SK-N-MC (cell line): ENCODE measurements at regions not wholly inside any gene's neighbourhood (a gene's known extent, or its start where the extent isn't known, plus 50 kb on each side); places are given as distances from the start of the nearest gene placed in this dataset.

Source experiments
- DNase-seq: peaks from one replicate; pipeline ENCODE4 v3.0.0-alpha.2; 2011; ENCODE audit warnings: low read depth, low spot score
- H3K27ac ChIP-seq: fragments of 200-600 bp; sonication (generic); 2 replicates; pipeline ENCODE4 v1.5.1; 2016; ENCODE audit warnings: mixed run types
- H3K36me3 ChIP-seq: fragments of 200-600 bp; sonication (generic); 2 replicates; pipeline ENCODE4 v1.6.1; 2017; ENCODE audit warnings: antibody characterized with exemption, low read length, mixed read lengths; ENCODE audit not compliant: insufficient read depth
- H3K4me3 ChIP-seq: fragments of 200-600 bp; sonication (generic); 2 replicates; pipeline ENCODE4 v1.5.1; 2016
- H3K9ac ChIP-seq: fragments of 200-600 bp; sonication (generic); 2 replicates; pipeline ENCODE4 v1.8.0; 2017; ENCODE audit warnings: mixed run types, mixed read lengths; ENCODE audit not compliant: insufficient read length
- H3K9me3 ChIP-seq: fragments of 200-600 bp; sonication (generic); 2 replicates; pipeline ENCODE4 v1.6.1; 2017; ENCODE audit warnings: low read depth, mild to moderate bottlenecking, antibody characterized with exemption, low read length, moderate library complexity, mixed read lengths
- EZH2 ChIP-seq: fragments of 200-600 bp; sonication (generic); IDR thresholded peaks from one replicate; pipeline ENCODE4 v1.6.1; 2017; ENCODE audit warnings: antibody characterized with exemption
- FOXP2 ChIP-seq: optimal IDR thresholded peaks from 2 replicates; pipeline ENCODE3; 2011; ENCODE audit warnings: mild to moderate bottlenecking, moderate library complexity; ENCODE audit not compliant: insufficient read depth; ENCODE audit errors: extremely low read length, control extremely low read depth
- POLR2AphosphoS5 ChIP-seq: IDR thresholded peaks from 2 replicates; pipeline ENCODE4 v1.6.1; 2012; ENCODE audit warnings: mild to moderate bottlenecking, low read depth, low read length, borderline replicate concordance

GRCh38 chr11:104623518-104623917 lies 274.7 kb downstream of the CASP12 start:
- no peaks in the 10 kb centered on the region for H3K36me3 ChIP-seq
- peak overlapping the region; percentile 19; the same call in 1 of the 2 replicates for H3K4me3 ChIP-seq
- 0 out of 2 replicates have a peak overlapping the region, but pooled peaks have one; percentile 38 for H3K27ac ChIP-seq
- no peak overlapping the region for H3K9ac ChIP-seq
- no peak for DNase-seq
- no peaks in the 10 kb centered on the region for H3K9me3 ChIP-seq
- TF ChIP-seq POLR2AphosphoS5 (no peak), FOXP2 (no peak), EZH2 (no peak)

- Histone ChIP-seq H3K9ac (no peak overlapping the region), H3K36me3 (no peaks in the 10 kb centered on the region), H3K27ac (no peak overlapping the region), H3K9me3 (no peaks in the 10 kb centered on the region), H3K4me3 (no peak overlapping the region)
- DNase-seq: no peak
- TF ChIP-seq POLR2AphosphoS5: no peak
- no peak for TF ChIP-seq FOXP2
- TF ChIP-seq EZH2: no peak
Observed at GRCh38 chr11:104620991-104621390, 277.3 kb downstream of the CASP12 start.

GRCh38 chr11:104619751-104620150 lies 278.5 kb downstream of the CASP12 start:
- Histone ChIP-seq H3K4me3 (no peak overlapping the region), H3K9me3 (no peaks in the 10 kb centered on the region), H3K27ac (no peak overlapping the region; the same call in 1 of the 2 replicates), H3K9ac (no peak overlapping the region), H3K36me3 (no peaks in the 10 kb centered on the region)
- TF ChIP-seq EZH2 (no peak), POLR2AphosphoS5 (no peak), FOXP2 (no peak)
- no peak for DNase-seq

GRCh38 chr11:104618954-104619353 lies 279.3 kb downstream of the CASP12 start:
- no peaks in the 10 kb centered on the region for H3K9me3 ChIP-seq
- H3K27ac ChIP-seq: no peak overlapping the region
- no peak overlapping the region for H3K4me3 ChIP-seq
- H3K9ac ChIP-seq: no peak overlapping the region
- H3K36me3 ChIP-seq: no peaks in the 10 kb centered on the region
- TF ChIP-seq FOXP2 (no peak), EZH2 (no peak), POLR2AphosphoS5 (no peak)
- DNase-seq: no peak

GRCh38 chr11:104614961-104615360 lies 283.3 kb downstream of the CASP12 start:
- H3K27ac ChIP-seq: no peak overlapping the region
- DNase-seq: no peak
- TF ChIP-seq EZH2 (no peak), FOXP2 (no peak)

GRCh38 chr11:104614117-104614680 lies 284.1 kb downstream of the CASP12 start:
- Histone ChIP-seq H3K9ac (no peak overlapping the region), H3K9me3 (no peaks in the 10 kb centered on the region), H3K4me3 (no peak overlapping the region), H3K36me3 (no peaks in the 10 kb centered on the region), H3K27ac (no peak overlapping the region)
- DNase-seq: no peak
- TF ChIP-seq EZH2: no peak
- TF ChIP-seq FOXP2: no peak
- no peak for TF ChIP-seq POLR2AphosphoS5

More at GRCh38 chr11:104614961-104615360, 283.3 kb downstream of the CASP12 start:
- Histone ChIP-seq H3K36me3 (no peaks in the 10 kb centered on the region), H3K9ac (no peak overlapping the region), H3K9me3 (no peaks in the 10 kb centered on the region), H3K4me3 (no peak overlapping the region)

GRCh38 chr11:104610635-104611034 lies 287.6 kb downstream of the CASP12 start:
- no peak for DNase-seq
- no peak overlapping the region for H3K4me3 ChIP-seq
- no peak overlapping the region for H3K9ac ChIP-seq
- no peaks in the 10 kb centered on the region for H3K9me3 ChIP-seq
- no peaks in the 10 kb centered on the region for H3K36me3 ChIP-seq
- H3K27ac ChIP-seq: no peak overlapping the region
- TF ChIP-seq FOXP2: no peak
- TF ChIP-seq POLR2AphosphoS5: no peak
- TF ChIP-seq EZH2: no peak

- no peak overlapping the region for H3K9ac ChIP-seq
- H3K4me3 ChIP-seq: no peak overlapping the region; the same call in 1 of the 2 replicates
- TF ChIP-seq EZH2 (no peak), FOXP2 (peak; percentile 16)
- H3K36me3 ChIP-seq: no peaks in the 10 kb centered on the region
- no peak for DNase-seq
- peak overlapping the region; percentile 33 for H3K27ac ChIP-seq
- H3K9me3 ChIP-seq: no peaks in the 10 kb centered on the region
Observed at GRCh38 chr11:104609311-104610085, 288.8 kb downstream of the CASP12 start.
